Stimulated activated naive B cell treated with anti-CD40 and anti-IgM and Interleukin-4, amounts not matched to agents 10 μg/mL and 1 μg/mL and 100 μg/mL, for 72 hours (primary cell): ENCODE measurements at regions not wholly inside any gene's neighbourhood (a gene's known extent, or its start where the extent isn't known, plus 50 kb on each side); places are given as distances from the start of the nearest gene placed in this dataset.
"Not testable (repeated sequence)": the region's sequence is repeated elsewhere in the genome, so short reads cannot be mapped to it uniquely, and the experiment has no call there.

Experiments used
- ATAC-seq, 2 donors: fragments of 150-1000 bp; cut with Tn5 transposase; replicated peaks; 2 replicates each; pipeline ENCODE4 v1.10.0; 2021; ENCODE audit warnings: moderate library complexity in 1 of 2
- DNase-seq: peaks from one replicate; pipeline ENCODE4 v3.0.0; 2021
- H3K27ac Mint-ChIP-seq: one replicate; pipeline ENCODE4 v1.8.0; 2022; ENCODE audit warnings: mild to moderate bottlenecking, mixed read lengths
- H3K27me3 Mint-ChIP-seq, 2 donors: one replicate each; pipeline ENCODE4 v1.8.0; 2022; ENCODE audit warnings: mixed read lengths in 2 of 2
- H3K36me3 Mint-ChIP-seq, 2 donors: one replicate each; pipeline ENCODE4 v1.8.0; 2022; ENCODE audit warnings: mixed read lengths in 2 of 2, mild to moderate bottlenecking in 1 of 2
- H3K4me1 Mint-ChIP-seq, 2 donors: one replicate each; pipeline ENCODE4 v1.8.0; 2022; ENCODE audit warnings: mixed read lengths in 2 of 2, mild to moderate bottlenecking in 1 of 2
- H3K4me3 Mint-ChIP-seq, 2 donors: one replicate each; pipeline ENCODE4 v1.8.0; 2022; ENCODE audit warnings: mild to moderate bottlenecking in 2 of 2, mixed read lengths in 2 of 2, moderate library complexity in 1 of 2
- H3K9me3 Mint-ChIP-seq, 2 donors: one replicate each; pipeline ENCODE4 v1.8.0; 2022; ENCODE audit warnings: mixed read lengths in 2 of 2, mild to moderate bottlenecking in 1 of 2

DNA sequence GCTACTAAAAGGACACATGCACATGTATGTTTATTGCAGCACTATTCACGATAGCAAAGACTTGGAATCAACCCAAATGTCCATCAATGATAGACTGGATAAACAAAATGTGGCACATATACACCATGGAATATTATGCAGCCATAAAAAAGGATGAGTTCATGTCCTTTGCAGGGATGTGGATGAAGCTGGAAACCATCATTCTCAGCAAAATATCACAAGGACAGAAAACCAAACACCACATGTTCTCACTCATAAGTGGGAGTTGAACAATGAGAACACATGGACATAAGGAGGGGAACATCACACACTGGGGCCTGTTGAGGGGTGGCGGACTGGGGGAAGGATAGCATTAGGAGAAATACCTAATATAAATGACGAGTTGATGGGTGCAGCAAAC is 168.2 kb downstream of the NPR3 start:
- not testable (repeated sequence) for ATAC-seq, H3K27me3 Mint-ChIP-seq, H3K4me1 Mint-ChIP-seq, DNase-seq, H3K4me3 Mint-ChIP-seq, H3K36me3 Mint-ChIP-seq, H3K27ac Mint-ChIP-seq
- peaks cover 11 to 30% of the 10 kb centered on the region in 2 donors for H3K9me3 Mint-ChIP-seq

DNA sequence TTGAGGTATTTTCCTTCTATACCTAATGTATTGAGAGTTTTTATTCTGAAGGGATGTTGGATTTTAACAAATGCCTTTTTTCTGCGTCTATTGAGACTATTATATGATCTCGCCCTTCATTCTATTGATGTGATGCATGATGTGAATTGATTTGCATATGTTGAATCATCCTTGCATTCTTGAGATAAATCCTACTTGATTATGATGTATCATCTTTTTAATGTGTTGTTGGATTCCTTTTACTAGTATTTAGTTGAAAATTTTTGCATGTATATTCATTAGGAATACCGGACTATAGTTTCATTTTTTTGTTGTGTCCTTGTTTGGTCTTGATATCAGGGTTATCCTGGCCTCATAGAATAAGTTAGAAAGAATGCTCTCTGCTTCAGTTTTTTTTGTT is 169.7 kb downstream of the NPR3 start:
- DNase-seq (no peak), ATAC-seq (no peak)
- Mint-ChIP-seq H3K4me1 (no peaks in the 10 kb centered on the region), H3K36me3 (peaks cover 0 to 1% of the 10 kb centered on the region in 2 donors), H3K9me3 (peaks cover 11 to 34% of the 10 kb centered on the region in 2 donors), H3K4me3 (no peak overlapping the region), H3K27ac (no peak overlapping the region), H3K27me3 (no peaks in the 10 kb centered on the region)

DNA sequence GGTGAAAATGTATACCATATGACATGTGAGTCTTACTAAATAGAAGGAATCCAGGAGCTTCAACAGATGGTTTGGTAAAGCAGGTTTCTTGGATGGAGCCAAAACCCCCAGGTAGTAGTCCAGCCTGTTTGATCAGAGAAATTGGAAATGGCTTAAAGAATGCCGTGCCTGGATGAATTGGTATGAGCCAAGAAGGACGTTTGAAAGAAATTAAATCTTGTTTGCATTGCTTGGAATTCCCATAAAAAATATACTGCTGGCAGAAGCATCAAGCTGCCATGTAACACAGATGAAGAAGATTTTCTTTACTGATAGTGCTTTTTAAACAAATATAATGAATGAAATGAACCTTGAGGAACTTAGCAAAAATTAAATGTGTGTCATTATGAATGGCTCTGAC is 176.3 kb downstream of the NPR3 start:
- Mint-ChIP-seq H3K4me1 (no peaks in the 10 kb centered on the region), H3K27me3 (no peaks in the 10 kb centered on the region), H3K4me3 (no peak overlapping the region), H3K36me3 (no peaks in the 10 kb centered on the region), H3K9me3 (peaks cover 11 to 18% of the 10 kb centered on the region in 2 donors), H3K27ac (no peak overlapping the region)
- ATAC-seq (no peak), DNase-seq (no peak)

DNA sequence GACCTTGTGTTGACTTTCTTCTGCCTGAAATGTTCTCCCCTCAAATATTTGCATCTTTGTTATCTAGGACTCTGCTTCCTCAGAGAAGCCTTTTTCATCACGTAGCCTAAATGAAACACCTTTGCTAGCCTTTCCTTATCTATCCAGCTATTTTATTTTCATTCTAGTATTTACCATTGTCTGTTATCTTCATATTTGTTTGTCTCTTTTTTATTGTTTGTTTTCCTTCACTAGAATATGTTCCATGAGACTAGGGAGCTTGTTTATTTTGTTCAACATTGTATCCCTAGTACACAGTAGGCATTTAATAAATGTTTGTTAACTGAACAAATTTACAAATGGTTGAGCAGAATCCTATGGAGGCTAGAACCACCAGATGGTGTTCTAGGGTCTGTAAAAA is 178.0 kb downstream of the NPR3 start:
- no peaks in the 10 kb centered on the region for H3K27me3 Mint-ChIP-seq
- H3K9me3 Mint-ChIP-seq, result peaks cover 6 to 7% of the 10 kb centered on the region in 2 donors
- no peaks in the 10 kb centered on the region for H3K36me3 Mint-ChIP-seq
- ATAC-seq (no peak), DNase-seq (no peak)
- no peak overlapping the region for H3K4me3 Mint-ChIP-seq
- no peak overlapping the region for H3K27ac Mint-ChIP-seq
- no peaks in the 10 kb centered on the region for H3K4me1 Mint-ChIP-seq

DNA sequence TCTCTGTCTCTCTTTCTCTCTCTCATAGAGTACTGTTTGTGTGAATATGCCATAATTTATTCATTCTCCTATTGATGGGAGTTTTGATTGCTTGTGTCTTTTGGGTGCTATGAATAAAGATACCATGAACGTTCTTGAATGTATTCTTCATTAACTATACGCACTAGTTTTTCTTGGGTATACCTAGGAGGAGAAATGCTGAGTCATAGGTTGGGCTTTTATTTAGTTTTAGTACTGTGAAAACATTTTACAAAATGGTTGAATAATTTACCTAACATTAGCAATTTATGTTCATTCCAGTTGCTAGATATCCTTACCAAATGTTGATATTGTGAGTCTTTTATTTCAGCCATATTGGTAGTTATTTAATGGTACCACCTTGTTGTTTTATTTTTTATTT is 192.5 kb downstream of the NPR3 start:
- Mint-ChIP-seq H3K36me3 (no peaks in the 10 kb centered on the region), H3K4me1 (no peaks in the 10 kb centered on the region), H3K27me3 (no peaks in the 10 kb centered on the region), H3K9me3 (peaks cover 8 to 9% of the 10 kb centered on the region in 2 donors), H3K27ac (no peak overlapping the region), H3K4me3 (no peak overlapping the region)
- DNase-seq (no peak), ATAC-seq (no peak)

DNA sequence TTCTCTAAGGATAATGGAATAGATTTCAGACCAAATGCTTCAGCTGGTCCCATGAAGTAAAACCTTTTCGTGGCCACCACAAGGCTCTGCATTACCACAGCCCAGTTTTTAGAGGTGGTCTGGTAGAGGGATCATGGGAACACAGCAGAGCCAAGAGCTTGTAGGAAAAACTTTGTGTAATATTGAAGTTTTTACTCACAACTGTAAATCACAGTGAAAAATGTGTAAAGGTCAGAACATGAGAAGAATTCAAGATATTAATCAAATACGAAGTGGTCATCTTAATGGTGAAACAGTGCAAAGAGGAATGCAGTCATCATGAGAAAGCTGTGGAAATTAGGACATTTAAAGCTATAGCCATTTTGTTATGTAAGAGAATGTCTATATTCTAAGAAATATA is 197.5 kb downstream of the NPR3 start:
- Mint-ChIP-seq H3K36me3 (no peaks in the 10 kb centered on the region), H3K27ac (no peak overlapping the region), H3K9me3 (peaks cover 4 to 8% of the 10 kb centered on the region in 2 donors), H3K27me3 (no peaks in the 10 kb centered on the region), H3K4me1 (no peaks in the 10 kb centered on the region), H3K4me3 (no peak overlapping the region)
- ATAC-seq (no peak), DNase-seq (no peak)

DNA sequence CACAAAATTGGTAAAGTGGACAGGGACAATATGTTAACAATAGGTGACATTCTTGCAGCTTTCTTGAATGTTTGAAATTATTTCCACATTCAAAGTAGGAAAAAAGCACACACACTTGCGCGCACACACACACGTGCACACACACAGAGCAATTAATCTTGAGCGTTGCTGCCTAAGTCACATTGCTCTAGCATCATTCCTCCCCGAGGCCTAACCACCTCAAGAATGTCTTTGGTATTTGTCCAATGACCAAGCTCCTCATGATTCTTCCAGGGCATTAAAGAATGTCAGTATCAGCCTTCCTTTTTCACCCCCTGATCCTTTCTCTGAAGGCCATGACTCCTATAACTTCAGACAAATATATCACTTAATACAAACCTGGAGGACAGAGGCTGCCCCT is 198.1 kb downstream of the NPR3 start:
- H3K27ac Mint-ChIP-seq, result no peak overlapping the region
- H3K4me3 Mint-ChIP-seq, result no peak overlapping the region
- DNase-seq, result no peak
- H3K4me1 Mint-ChIP-seq, result no peaks in the 10 kb centered on the region
- no peaks in the 10 kb centered on the region for H3K36me3 Mint-ChIP-seq
- no peak for ATAC-seq
- no peaks in the 10 kb centered on the region for H3K27me3 Mint-ChIP-seq
- peaks cover 5 to 8% of the 10 kb centered on the region in 2 donors for H3K9me3 Mint-ChIP-seq

DNA sequence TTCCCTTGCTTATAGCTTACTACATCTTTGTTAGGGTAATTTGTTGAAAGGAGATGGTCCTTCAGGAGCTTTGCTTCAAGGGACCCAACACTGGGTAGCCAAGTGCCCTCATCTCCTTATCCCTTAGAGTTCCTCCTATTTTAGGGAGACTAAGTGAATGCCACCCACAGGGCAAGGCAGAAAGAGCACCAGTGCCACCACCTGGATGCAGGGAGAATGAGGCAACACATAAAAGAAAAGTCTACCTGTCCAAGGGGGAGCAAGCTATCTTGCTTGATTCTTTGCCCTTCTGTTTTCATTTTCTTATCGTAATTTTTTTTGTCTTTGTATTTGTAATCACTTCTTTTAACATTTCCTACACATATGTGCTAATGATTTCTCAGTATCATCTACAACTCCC is 205.5 kb downstream of the NPR3 start:
- no peak for ATAC-seq
- Mint-ChIP-seq H3K4me3 (no peak overlapping the region), H3K9me3 (peaks cover 5 to 9% of the 10 kb centered on the region in 2 donors), H3K27me3 (no peaks in the 10 kb centered on the region), H3K27ac (no peak overlapping the region), H3K4me1 (no peaks in the 10 kb centered on the region), H3K36me3 (no peaks in the 10 kb centered on the region)
- DNase-seq, result no peak

DNA sequence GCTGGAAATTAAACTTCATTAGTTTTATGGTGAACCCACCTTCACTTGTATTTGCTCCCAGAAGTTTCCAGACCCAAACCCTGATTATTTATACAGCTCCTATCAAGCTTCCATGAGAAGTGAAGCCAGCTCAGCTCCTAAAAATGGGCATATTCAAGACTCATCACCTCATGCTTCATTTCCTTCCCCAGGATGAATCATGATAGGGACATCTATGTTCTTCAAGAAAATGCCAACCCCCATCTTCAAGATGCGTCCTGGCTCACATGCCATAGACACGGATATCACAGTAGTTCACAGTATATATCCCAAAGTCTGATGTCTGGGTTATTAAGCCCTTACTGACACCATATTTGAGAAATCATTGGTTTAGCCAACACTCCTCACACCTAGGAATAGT is 217.6 kb downstream of the NPR3 start:
- no peak for DNase-seq
- Mint-ChIP-seq H3K4me1 (no peaks in the 10 kb centered on the region), H3K27ac (no peak overlapping the region), H3K36me3 (no peaks in the 10 kb centered on the region), H3K27me3 (no peaks in the 10 kb centered on the region), H3K4me3 (no peak overlapping the region), H3K9me3 (no peaks in the 10 kb centered on the region)
- ATAC-seq, result no peak

DNA sequence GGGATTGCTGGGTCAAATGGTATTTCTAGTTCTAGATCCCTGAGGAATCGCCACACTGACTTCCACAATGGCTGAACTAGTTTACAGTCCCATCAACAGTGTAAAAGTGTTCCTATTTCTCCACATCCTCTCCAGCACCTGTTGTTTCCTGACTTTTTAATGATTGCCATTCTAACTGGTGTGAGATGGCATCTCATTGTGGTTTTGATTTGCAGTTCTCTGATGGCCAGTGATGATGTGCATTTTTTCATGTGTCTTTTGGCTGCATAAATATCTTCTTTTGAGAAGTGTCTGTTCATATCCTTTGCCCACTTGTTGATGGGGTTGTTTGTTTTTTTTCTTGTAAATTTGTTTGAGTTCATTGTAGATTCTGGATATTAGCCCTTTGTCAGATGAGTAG is 220.3 kb downstream of the NPR3 start:
- not testable (repeated sequence) for H3K27ac Mint-ChIP-seq, H3K27me3 Mint-ChIP-seq, H3K36me3 Mint-ChIP-seq, H3K9me3 Mint-ChIP-seq, H3K4me3 Mint-ChIP-seq, H3K4me1 Mint-ChIP-seq, DNase-seq, ATAC-seq

DNA sequence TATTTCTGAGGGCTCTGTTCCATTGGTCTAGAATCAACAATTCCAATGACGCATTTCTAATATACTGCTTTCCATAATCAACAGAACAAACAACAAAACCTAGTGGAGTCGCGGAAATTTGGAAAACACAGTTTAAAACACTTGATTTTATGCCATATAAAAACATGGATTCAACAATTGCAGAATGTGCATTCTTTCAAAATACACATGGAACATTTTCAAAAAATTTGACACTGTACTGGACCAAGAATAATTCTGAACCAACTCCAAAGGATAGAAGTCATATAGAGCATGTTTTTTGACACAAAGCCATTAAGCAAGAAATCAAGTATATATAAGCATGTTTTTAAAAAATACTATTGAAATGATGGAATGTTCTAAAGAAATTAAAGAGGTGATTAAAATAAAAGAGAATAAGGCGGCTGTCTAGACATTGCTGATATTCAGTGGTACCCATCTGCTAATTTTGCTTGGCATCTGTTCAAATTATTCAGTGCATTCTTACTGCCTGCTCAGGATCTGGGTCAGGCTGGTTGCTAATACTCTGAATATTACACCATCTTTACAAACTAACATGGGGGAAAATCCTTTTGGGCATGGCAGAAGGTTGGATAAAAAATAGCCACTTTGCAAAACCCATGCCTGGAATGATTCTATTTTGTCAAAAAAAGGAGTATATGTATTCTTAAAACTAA is 221.3 kb downstream of the NPR3 start:
- no peaks in the 10 kb centered on the region for H3K27me3 Mint-ChIP-seq
- ATAC-seq (no peak), DNase-seq (no peak)
- no peak overlapping the region for H3K4me3 Mint-ChIP-seq
- H3K36me3 Mint-ChIP-seq, result no peaks in the 10 kb centered on the region
- H3K4me1 Mint-ChIP-seq, result peaks cover 0 to 2% of the 10 kb centered on the region in 2 donors
- H3K9me3 Mint-ChIP-seq, result peaks cover 0 to 2% of the 10 kb centered on the region in 2 donors
- H3K27ac Mint-ChIP-seq, result no peak overlapping the region

DNA sequence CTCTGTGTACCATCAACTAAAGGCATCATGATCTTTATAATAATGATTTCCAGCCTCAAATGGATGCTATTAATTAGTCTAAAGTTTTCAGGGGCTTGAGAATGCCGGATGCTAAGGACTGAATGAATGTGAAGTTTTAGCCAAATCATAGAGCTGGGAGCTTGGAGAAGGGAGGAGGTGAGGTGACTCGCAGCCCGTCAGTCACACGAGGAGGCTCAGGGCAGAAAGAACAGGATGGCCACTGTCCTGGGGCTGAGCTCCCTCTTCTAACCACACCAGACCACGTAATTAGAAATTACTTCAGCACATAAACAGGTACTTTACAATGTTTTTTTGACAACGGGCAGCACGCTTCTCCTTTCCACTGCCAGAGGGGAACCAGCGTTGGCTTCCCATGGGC is 222.6 kb downstream of the NPR3 start:
- Mint-ChIP-seq H3K9me3 (peaks cover 0 to 2% of the 10 kb centered on the region in 2 donors), H3K4me3 (no peak overlapping the region), H3K27me3 (no peaks in the 10 kb centered on the region), H3K4me1 (peaks cover 0 to 2% of the 10 kb centered on the region in 2 donors), H3K36me3 (no peaks in the 10 kb centered on the region), H3K27ac (no peak overlapping the region)
- ATAC-seq (no peak), DNase-seq (no peak)

DNA sequence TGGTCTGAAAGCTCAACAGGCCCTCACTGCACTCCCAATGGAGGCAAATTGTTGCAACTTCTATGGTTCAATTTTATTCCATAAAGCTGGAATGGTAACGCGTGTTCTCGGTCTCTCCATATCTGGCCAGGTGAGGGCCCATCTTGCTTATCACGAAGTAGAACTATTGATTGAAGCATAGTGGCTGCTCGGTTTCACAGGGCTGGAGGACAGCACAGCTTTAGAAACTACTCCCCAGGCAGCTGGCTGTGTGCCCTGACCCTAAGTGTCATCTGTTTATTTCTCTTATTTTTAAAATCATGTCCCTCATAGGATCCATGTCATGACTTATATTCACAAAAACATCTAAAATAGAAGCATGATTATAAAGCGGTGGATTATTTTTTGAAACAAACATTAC is 223.4 kb downstream of the NPR3 start:
- DNase-seq (no peak), ATAC-seq (no peak)
- no peak overlapping the region for H3K4me3 Mint-ChIP-seq
- no peaks in the 10 kb centered on the region for H3K36me3 Mint-ChIP-seq
- H3K4me1 Mint-ChIP-seq, result peaks cover 0 to 2% of the 10 kb centered on the region in 2 donors
- H3K27ac Mint-ChIP-seq, result no peak overlapping the region
- peaks cover 0 to 2% of the 10 kb centered on the region in 2 donors for H3K9me3 Mint-ChIP-seq
- H3K27me3 Mint-ChIP-seq, result no peaks in the 10 kb centered on the region

DNA sequence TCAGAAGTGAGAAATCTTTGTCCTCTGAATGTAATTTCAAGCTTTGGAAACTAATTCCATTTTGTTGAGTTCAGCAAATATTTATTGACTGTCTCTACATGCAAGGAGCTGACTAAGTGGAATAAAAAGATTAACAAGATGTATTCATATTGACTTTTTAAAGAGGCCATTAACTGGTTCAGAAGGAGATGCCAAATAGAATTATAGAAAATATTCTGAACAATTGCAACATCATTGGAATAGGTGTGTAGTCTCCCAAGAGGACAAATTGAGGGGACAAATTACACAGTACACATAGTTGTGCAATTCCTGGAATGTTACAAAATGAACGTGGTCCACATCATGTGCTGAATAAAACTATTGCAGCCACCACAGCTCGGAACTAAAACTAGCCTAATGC is 224.2 kb downstream of the NPR3 start:
- DNase-seq, result no peak
- H3K9me3 Mint-ChIP-seq, result peaks cover 0 to 2% of the 10 kb centered on the region in 2 donors
- no peaks in the 10 kb centered on the region for H3K36me3 Mint-ChIP-seq
- ATAC-seq, result no peak
- H3K4me1 Mint-ChIP-seq, result peaks cover 0 to 2% of the 10 kb centered on the region in 2 donors
- H3K27me3 Mint-ChIP-seq, result no peaks in the 10 kb centered on the region
- H3K4me3 Mint-ChIP-seq, result no peak overlapping the region
- no peak overlapping the region for H3K27ac Mint-ChIP-seq

DNA sequence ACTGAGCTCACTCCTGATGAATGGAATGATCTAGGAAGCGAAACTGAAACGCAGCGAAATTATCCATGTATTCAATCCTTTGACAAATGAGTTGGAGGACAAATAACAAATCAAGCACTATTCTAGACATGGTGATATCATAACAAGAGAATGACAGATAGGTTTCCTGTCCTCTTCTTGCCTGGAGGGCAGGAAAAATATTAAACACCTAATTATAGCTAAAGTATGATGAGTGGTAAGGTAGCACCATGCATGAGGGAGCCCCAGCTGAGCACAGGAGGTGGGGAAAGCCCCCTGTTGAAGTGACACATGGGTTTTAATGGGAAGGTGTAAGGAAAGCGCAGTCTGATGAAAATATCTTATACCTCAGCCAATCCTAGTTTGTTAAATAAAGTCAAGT is 225.2 kb downstream of the NPR3 start:
- no peak for DNase-seq
- Mint-ChIP-seq H3K27me3 (no peaks in the 10 kb centered on the region), H3K9me3 (peaks cover 0 to 3% of the 10 kb centered on the region in 2 donors), H3K4me1 (peaks cover 0 to 2% of the 10 kb centered on the region in 2 donors), H3K4me3 (no peak overlapping the region), H3K27ac (no peak overlapping the region), H3K36me3 (no peaks in the 10 kb centered on the region)
- ATAC-seq, result no peak
